ENCODE measurements at regions not wholly inside any gene's neighbourhood (a gene's known extent, or its start where the extent isn't known, plus 50 kb on each side); places are given as distances from the start of the nearest gene placed in this dataset.
"Not testable (repeated sequence)": the region's sequence is repeated elsewhere in the genome, so short reads cannot be mapped to it uniquely, and the experiment has no call there.

- H3K9me3 ChIP-seq (replicated peaks in 1 of 11): peaks cover 7 to 13% (median 7%) of the 10 kb centered on the region in 11 experiments
- H3K36me3 ChIP-seq: no peaks in the 10 kb centered on the region
- H3K27ac ChIP-seq: no peak overlapping the region
- H3K9ac ChIP-seq: no peak overlapping the region
- no peaks in the 10 kb centered on the region for H3K27me3 ChIP-seq
- H3K4me3 ChIP-seq: no peak overlapping the region
- no peak for TF ChIP-seq Cebpa-rat (IDR thresholded peaks at IDR 0.05)
- H3K4me2 ChIP-seq: no peak overlapping the region
- no peaks in the 10 kb centered on the region for H3K4me1 ChIP-seq
- H4K20me1 ChIP-seq: no peaks in the 10 kb centered on the region
Measured at GRCh38 chr2:138421315-138421970, 80.1 kb upstream of the SPOPL start.

GRCh38 chr2:138421971-138422335 is 79.6 kb upstream of the SPOPL start:
- no peak overlapping the region for H3K4me3 ChIP-seq

GRCh38 chr2:138423198-138423597 is 78.4 kb upstream of the SPOPL start:
- Histone ChIP-seq H4K20me1 (no peaks in the 10 kb centered on the region), H3K36me3 (no peaks in the 10 kb centered on the region), H3K9ac (no peak overlapping the region), H3K4me2 (no peak overlapping the region), H3K4me3 (no peak overlapping the region), H3K9me3 (replicated peaks in 1 of 11) (peaks cover 13 to 19% (median 14%) of the 10 kb centered on the region in 11 experiments), H3K4me1 (no peaks in the 10 kb centered on the region), H3K27ac (no peak overlapping the region), H3K27me3 (no peaks in the 10 kb centered on the region)
- TF ChIP-seq Cebpa-rat (IDR thresholded peaks at IDR 0.05): no peak

More at GRCh38 chr2:138421971-138422335, 79.6 kb upstream of the SPOPL start:
- Histone ChIP-seq H3K4me2 (no peak overlapping the region), H3K4me1 (no peaks in the 10 kb centered on the region), H3K27ac (no peak overlapping the region), H3K9me3 (replicated peaks in 1 of 11) (peaks cover 12 to 18% (median 12%) of the 10 kb centered on the region in 11 experiments), H3K9ac (no peak overlapping the region), H3K27me3 (no peaks in the 10 kb centered on the region), H4K20me1 (no peaks in the 10 kb centered on the region), H3K36me3 (no peaks in the 10 kb centered on the region)
- TF ChIP-seq Cebpa-rat (IDR thresholded peaks at IDR 0.05): no peak

- H3K36me3 ChIP-seq: no peaks in the 10 kb centered on the region
- H3K27me3 ChIP-seq: no peaks in the 10 kb centered on the region
- no peak overlapping the region for H3K27ac ChIP-seq
- peaks cover 13 to 19% (median 14%) of the 10 kb centered on the region in 11 experiments for H3K9me3 ChIP-seq (replicated peaks in 1 of 11)
- no peak overlapping the region for H3K9ac ChIP-seq
- no peak overlapping the region for H3K4me2 ChIP-seq
- H4K20me1 ChIP-seq: no peaks in the 10 kb centered on the region
- H3K4me3 ChIP-seq: no peak overlapping the region
- TF ChIP-seq Cebpa-rat (IDR thresholded peaks at IDR 0.05): no peak
- H3K4me1 ChIP-seq: no peaks in the 10 kb centered on the region
Measured at GRCh38 chr2:138423745-138424144, 77.8 kb upstream of the SPOPL start.

GRCh38 chr2:138424436-138425140 is 77.0 kb upstream of the SPOPL start:
- no peak overlapping the region for H3K4me2 ChIP-seq
- no peaks in the 10 kb centered on the region for H3K4me1 ChIP-seq
- H4K20me1 ChIP-seq: no peaks in the 10 kb centered on the region
- H3K27me3 ChIP-seq: no peaks in the 10 kb centered on the region
- no peak overlapping the region for H3K4me3 ChIP-seq
- no peaks in the 10 kb centered on the region for H3K36me3 ChIP-seq
- H3K9ac ChIP-seq: no peak overlapping the region
- H3K9me3 ChIP-seq (replicated peaks in 1 of 11): peaks cover 13 to 19% (median 14%) of the 10 kb centered on the region in 11 experiments
- H3K27ac ChIP-seq: no peak overlapping the region
- no peak for TF ChIP-seq Cebpa-rat (IDR thresholded peaks at IDR 0.05)

- not testable (repeated sequence) for H3K4me3 ChIP-seq, H3K9ac ChIP-seq, H3K27ac ChIP-seq, H3K4me2 ChIP-seq, H3K4me1 ChIP-seq, H4K20me1 ChIP-seq, H3K36me3 ChIP-seq, H3K27me3 ChIP-seq
- peaks cover 13 to 19% (median 14%) of the 10 kb centered on the region in 11 experiments for H3K9me3 ChIP-seq (replicated peaks in 1 of 11)
Measured at GRCh38 chr2:138426116-138426515, 75.5 kb upstream of the SPOPL start.

GRCh38 chr2:138428710-138429440 is 72.7 kb upstream of the SPOPL start:
- Histone ChIP-seq H3K27ac (no peak overlapping the region), H3K27me3 (no peaks in the 10 kb centered on the region), H3K4me1 (no peaks in the 10 kb centered on the region), H3K9ac (no peak overlapping the region), H3K4me2 (no peak overlapping the region), H3K4me3 (no peak overlapping the region), H3K9me3 (replicated peaks in 1 of 11) (peaks cover 13 to 19% (median 14%) of the 10 kb centered on the region in 11 experiments), H3K36me3 (no peaks in the 10 kb centered on the region), H4K20me1 (no peaks in the 10 kb centered on the region)
- no peak for TF ChIP-seq Cebpa-rat (IDR thresholded peaks at IDR 0.05)

- H3K27ac ChIP-seq: no peak overlapping the region
- no peak for TF ChIP-seq Cebpa-rat (IDR thresholded peaks at IDR 0.05)
- H3K4me2 ChIP-seq: no peak overlapping the region
- H3K4me3 ChIP-seq: no peak overlapping the region
- H3K9ac ChIP-seq: no peak overlapping the region
- peaks cover 13 to 19% (median 14%) of the 10 kb centered on the region in 11 experiments for H3K9me3 ChIP-seq (replicated peaks in 1 of 11)
- no peaks in the 10 kb centered on the region for H3K4me1 ChIP-seq
- no peaks in the 10 kb centered on the region for H3K36me3 ChIP-seq
- H4K20me1 ChIP-seq: no peaks in the 10 kb centered on the region
- H3K27me3 ChIP-seq: no peaks in the 10 kb centered on the region
Measured at GRCh38 chr2:138430181-138430580, 71.4 kb upstream of the SPOPL start.

- H3K9me3 ChIP-seq (replicated peaks in 1 of 11): no peaks in the 10 kb centered on the region; a peak in 2 of 22 replicates
- no peaks in the 10 kb centered on the region for H3K4me1 ChIP-seq
- H3K36me3 ChIP-seq: no peaks in the 10 kb centered on the region
- no peaks in the 10 kb centered on the region for H3K27me3 ChIP-seq
- no peak overlapping the region for H3K27ac ChIP-seq
- H3K4me2 ChIP-seq: no peak overlapping the region
- TF ChIP-seq Cebpa-rat (IDR thresholded peaks at IDR 0.05): no peak
- no peak overlapping the region for H3K4me3 ChIP-seq
- no peak overlapping the region for H3K9ac ChIP-seq
- H4K20me1 ChIP-seq: no peaks in the 10 kb centered on the region
Measured at GRCh38 chr2:138432971-138433370, 68.6 kb upstream of the SPOPL start.

All from BLaER1 treated with 17β-estradiol and CSF1 and Interleukin-3, amounts not matched to agents 10 nM and 100 nM (cell line).